ENCODE measurements at regions not wholly inside any gene's neighbourhood (a gene's known extent, or its start where the extent isn't known, plus 50 kb on each side); places are given as distances from the start of the nearest gene placed in this dataset.
"Not testable (repeated sequence)": the region's sequence is repeated elsewhere in the genome, so short reads cannot be mapped to it uniquely, and the experiment has no call there.

DNA sequence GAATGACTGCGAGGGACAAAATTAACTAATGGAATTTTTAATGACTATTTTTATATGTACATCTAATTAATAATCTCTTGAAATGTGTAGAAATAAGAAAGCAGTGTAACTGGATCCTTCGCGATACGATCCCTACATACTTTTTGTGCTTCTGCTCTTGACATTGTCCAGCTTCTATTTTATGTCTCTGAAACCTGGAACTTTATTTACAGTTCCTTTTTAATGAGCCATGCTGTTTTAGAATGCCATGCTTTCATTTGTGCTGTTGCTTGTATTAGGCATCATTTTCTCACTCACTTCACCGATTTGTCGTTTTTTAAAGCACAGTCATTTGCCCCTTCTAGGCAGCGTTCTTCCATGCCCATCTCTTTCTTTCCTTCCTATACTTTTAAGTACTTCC, 301.3 kb downstream of the EDEM1 start:
- no peak for DNase-seq

DNA sequence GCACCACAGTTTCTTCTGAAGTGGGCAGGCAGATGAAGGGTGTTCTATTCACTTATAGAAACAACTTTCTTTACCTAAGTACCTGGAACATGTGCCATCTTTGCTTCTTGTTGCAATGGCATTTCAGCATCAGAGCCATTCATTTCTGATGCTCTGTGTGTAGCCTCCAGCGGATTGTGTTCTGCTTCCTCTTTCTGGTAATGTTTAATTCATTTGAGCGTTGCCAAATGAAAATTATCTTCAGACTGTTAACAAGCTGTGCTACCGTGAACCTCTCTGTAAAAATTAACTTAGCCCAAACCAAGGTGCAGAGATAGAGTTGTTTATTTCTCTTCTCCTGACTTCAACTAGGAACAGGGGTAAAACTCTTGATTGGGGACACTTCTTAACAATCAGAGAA, 302.0 kb downstream of the EDEM1 start:
- DNase-seq: peak; percentile 41

DNA sequence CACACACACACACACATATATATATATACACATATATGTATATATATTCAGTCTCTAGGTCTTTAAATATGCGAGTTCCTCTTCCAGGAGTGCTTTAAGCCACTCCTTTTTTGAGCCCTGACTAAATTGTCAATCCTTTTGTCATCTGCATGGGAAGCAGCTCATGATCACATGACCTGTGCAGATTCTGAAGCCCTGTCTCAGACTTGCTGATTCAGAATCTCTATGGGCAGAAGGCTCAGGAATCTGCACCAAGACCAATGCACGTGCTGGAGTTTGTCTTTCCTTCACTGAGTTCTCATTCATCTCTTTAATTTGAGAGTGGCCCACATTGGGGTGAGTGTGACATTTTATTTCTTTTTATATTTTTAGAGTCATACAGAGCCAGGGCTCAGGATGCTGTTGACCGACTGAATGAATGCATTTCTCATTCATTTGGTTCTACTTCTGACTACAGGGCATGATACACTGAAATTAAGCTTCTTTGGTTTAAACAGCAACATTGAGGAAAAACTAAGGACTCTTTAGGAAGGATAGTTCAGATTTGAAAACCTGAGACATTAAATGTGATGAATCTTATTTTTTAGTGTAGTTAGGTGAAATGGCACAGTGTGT, 307.5 kb downstream of the EDEM1 start:
- peak; percentile 22 for DNase-seq

DNA sequence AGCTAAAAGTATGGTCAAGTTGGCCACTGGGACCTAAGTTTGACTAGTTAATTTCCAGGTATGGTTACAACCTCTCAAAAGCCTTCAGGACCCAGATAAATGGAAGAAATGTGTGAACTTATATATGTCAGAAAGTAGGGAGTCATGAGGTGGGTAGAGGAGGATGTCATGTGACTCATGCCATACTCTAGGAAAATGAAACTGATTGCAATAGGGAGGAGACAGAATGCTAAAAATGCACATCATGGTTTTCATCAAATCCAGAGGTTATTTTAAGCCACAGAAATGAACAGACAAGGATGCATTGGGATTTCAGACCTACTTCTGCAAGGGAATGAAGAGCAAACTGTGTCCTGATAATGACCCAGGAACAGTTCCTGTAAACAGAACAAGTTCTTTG, 310.0 kb downstream of the EDEM1 start:
- no peak for DNase-seq

DNA sequence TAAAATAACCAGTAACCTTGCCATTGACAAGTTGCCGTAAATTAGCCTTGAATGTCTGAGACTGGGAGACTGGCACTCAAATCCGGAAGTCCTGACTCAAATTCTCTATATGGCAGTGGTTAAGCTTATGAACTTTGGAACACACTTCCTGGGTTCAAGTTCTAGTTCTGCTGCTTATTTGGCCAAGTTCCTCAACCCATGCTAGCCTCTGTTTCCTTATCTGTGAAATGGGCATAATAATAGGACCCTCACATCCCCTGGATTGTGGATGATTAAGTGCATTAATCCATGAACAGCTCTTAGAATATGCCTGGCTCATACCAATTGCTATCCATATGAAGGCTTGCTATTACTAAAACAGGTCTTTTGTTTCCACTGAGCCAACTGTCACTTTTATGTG, 311.5 kb downstream of the EDEM1 start:
- DNase-seq: no peak

DNA sequence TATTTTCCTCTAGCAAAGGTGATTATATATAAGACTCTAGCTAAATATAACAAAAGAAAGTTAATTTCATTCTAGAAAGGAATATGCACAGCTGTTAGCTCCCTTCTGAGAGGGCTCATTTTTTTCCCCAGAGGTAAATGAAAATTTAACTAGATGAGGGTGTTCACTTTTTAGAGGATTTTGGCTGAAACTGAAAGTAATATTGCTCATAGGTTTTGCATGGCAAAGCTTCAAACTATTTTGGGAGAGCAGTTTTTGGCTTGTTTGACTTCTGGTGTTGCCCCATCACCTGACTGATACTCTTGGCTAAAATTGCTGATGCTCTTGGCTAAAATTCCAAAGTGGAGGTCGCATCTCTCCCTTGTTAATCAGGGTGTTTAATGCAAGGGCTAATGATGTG, 311.9 kb downstream of the EDEM1 start:
- DNase-seq: no peak

DNA sequence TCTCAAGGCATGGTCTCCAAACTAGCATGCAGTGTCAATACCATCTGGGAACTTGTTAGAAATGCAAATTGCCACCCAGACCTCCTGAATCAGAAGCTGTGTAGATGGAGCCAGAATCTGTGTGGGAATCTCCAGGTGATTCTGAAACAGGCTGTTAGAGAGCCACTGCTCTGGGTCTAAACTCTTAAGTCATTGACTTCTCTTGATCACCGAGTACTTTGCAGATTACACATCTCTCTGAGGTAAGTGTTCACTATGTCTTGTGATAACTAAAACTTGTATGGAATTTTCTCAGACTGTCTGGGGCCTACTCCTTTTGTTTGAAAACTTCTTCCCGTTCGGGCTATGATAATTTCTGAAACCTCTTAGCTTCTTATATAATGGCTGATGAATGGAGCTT, 315.6 kb downstream of the EDEM1 start:
- DNase-seq: no peak

DNA sequence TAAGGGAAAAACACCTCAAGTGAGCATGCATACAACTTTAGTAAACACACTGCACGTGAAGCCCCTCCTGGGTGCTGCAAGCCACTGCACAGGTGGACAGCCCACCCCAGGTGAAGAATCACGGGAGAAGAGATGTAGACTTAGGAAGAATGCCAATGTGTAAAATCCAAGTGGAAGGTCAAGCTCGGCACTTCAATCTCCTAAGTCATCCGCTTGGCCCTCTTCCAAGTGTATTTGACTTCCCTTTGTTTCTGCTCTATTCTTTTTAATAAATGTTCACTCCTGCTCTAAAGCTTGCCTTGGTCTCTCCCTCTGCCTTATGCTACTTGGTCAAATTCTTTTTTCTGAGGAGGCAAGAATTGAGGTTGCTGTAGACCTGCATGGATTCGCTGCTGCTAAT, 316.6 kb downstream of the EDEM1 start:
- no peak for DNase-seq

DNA sequence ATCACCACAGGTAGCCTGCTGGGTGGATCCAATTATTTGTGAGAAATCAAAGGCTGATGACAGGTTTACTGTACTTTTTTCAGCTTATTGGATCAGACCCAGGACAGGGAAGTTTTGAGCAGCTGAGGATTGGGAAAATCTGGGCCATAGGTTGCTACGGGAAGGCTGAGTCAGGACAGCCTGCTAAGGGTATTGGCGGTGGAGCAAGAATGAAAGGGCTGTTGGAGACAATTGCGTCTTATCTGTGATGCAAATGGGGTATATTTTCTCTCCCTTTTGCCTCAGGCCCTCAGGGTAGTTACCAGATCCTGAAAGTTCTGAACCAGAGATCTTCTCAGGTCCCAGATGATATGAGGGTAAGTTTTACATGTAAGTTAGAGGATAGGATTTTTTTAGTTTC, 317.7 kb downstream of the EDEM1 start:
- no peak for DNase-seq

DNA sequence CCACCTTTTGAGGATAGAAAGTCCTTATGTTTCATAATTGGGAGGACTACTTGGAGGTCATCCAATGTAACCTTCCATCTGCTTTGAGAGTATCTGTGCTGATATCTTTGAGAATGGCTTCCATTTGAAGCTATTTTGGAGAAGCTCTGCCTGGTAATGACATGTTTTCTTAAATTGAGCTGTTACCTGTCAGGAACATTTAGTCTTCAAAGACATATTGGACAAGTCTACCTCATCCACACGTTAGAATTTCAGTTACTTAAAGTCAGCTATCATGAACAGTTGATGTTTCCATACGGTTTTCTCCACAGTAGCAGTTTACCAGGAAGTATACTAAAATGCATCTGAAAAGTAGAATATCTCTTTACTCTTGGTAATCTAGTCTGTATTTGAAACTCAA, 318.5 kb downstream of the EDEM1 start:
- no peak for DNase-seq

DNA sequence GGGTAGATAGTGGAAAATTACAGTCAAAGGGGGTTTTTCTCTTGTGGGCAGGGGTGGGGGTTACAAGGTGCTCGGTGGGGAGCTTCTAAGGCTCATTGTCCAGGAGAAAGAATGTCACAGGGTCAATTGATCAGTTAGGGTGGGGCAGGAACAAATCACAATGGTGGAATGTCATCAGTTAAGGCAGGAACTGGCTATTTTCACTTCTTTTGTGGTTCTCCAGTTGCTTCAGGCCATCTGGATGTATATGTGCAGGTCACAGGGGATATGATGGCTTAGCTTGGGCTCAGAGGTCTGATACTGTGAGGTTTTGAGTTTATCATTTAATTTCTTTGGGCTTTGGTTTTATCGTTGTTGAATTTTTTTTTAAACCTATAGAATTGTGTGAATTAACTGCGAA, 321.4 kb downstream of the EDEM1 start:
- not testable (repeated sequence) for DNase-seq

DNA sequence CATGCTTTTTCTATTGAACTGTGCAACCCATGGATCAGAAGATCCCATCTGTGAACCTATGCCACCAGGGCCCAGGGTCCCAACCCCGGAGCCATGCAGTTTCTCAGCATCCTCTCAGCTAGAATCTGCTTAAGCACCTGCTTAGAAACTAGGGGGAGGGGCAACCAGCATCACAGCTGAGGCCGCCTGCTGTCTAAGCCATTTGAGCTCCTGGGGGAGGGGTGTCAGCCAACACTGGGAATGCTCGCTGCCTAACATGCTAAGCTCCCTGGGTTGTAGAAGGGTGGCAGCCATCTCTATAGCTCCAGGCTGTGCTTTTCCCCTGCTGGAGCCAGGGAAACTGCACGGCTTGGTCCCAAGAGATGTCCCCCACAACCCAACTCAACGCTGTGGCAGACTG, 322.8 kb downstream of the EDEM1 start:
- no peak for DNase-seq

DNA sequence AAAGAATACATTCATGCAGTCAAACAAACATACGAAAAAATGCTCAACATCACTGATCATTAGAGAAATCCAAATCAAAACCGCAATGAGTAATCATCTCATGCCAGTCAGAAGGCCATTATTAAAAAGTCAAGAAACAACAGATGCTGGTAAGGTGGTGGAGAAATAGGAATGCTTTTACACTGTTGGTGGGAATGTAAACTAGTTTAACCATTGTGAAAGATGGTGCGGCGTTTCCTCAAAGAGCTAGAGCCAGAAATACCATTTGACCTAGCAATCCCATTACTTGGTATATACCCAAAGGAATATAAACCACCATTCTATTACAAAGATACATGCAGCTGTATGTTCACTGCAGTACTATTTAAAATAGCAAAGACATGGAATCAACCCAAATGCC, 330.4 kb downstream of the EDEM1 start:
- no peak for DNase-seq

DNA sequence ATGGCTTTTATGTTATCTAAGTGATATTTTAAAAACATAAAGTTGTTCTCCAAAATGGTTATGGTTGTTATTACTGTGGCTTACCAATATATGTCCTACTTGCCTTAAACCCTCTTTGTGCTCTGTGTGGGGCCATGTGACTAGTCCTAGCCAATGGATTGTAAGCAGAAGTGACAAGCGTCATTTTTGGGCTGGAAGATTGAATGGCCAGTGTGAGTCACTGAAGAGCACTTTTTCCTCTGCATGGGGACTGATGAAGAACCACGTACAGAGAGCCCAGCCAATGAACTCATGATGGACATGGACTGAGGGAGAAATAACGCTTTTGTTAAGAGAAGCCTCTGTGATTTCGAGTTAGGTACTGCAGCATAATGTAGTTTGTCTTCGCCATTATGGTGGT, 332.7 kb downstream of the EDEM1 start:
- DNase-seq: peak; percentile 11

DNA sequence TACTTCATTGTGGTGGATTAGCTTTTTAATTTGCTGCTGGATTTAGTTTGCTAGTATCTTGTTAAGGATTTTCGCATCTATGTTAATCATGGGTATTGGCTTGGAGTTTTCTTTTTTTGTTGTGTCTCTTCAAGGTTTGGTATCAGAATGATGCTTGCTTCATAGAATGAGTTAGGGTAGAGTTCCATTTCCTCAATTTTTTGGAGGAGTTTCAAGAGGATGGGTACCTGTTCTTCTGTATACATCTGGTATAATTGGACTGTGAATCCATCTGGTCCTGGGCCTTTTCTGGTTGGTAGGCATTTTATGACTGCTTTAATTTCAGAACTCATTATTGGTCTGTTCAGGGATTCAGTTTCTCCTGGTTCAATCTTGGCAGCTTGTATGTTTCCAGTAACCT, 335.6 kb downstream of the EDEM1 start:
- no peak for DNase-seq

DNA sequence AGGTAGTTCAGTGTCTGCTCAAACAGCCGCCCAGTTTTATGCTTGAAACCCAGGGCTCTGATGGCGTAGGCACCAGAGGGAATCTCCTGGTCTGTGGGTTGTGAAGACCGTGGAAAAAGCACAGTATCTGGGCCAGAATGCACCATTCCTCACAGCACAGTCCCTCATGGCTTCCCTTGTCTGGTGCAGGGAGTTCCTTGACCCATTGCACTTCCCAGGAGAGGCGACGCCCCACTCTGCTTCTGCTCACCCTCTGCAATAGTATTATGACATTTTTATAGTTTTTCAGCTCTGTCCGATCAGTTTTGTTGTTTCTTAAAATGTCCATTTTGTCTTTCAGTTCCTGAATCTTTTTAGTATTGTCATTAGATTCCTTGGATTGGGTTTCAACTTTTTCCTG, 343.5 kb downstream of the EDEM1 start:
- DNase-seq: no peak

DNA sequence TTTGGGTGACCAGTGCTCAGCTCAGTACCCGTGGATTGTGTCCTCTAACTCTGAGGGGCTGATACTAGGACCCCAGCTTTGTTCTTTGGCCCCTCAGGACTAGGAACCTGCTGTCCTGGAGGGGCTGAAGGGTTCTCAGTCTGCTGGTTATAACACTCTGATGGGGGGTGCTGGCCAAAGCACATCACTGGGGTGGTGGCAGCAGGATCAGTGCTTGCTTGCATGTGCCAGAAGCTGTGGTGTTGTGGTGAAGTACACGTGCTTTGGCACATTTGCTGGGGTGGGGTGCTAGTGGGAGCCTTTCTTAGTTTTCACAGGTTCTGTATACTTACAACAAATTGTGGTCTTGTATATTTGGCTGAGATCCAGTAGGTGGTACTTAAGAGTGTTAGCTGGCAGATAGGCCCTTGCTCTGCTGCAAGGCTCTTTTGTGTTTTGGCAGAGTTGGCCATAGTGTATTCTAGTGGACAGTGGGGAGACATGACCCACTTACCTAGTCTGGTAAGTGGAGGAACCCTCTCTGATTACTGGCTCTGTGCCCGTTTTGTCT, 344.3 kb downstream of the EDEM1 start:
- DNase-seq: peak; percentile 59

DNA sequence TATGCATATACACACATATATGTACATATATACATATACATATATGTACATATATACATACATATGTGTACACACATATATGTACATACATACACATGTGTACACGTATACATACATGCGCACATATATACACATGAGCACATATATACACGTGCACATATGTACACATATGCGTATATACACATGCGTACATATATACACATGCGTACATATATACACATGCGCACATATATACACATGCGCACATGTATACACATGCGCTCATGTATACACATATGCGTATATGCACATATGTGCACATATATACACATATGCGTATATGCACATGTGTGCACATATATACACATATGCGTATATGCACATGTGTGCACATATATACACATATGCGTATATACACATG, 353.0 kb downstream of the EDEM1 start:
- DNase-seq: no peak

DNA sequence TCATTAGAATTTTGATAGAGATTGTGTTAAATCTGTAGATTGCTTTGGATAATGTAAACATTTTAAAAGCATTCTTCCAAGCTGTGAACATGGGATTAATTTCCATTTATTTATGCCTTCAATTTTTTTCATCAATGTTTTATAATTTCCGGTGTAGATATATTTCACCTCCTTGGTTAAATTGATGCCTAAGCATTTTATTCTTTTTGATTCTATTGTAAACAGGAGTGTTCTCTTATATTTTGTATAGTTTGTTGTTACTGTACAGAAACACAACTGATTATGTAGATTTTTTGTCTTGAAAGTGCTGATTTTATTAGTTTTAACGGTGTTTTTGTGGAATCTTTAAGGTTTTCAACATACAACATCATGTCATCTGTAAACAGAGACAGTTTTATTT, 355.0 kb downstream of the EDEM1 start:
- DNase-seq: no peak

DNA sequence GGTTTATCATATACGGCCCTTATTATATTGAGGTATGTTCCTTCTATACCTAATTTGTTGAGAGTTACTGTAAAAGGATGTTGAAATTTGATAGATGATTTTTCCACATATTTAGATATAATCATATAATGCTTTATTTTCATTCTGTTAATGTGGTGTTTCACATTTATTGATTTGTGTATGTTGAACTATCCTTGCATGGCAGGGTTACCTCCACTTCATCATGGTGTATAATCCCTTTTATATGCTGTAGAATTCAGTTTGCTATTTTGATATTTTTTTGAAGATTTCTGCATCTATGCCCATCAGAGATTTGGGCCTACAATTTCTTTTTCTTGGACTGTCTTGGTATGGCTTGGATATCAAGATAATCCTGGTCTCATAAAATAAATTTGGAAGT, 355.5 kb downstream of the EDEM1 start:
- no peak for DNase-seq

DNA sequence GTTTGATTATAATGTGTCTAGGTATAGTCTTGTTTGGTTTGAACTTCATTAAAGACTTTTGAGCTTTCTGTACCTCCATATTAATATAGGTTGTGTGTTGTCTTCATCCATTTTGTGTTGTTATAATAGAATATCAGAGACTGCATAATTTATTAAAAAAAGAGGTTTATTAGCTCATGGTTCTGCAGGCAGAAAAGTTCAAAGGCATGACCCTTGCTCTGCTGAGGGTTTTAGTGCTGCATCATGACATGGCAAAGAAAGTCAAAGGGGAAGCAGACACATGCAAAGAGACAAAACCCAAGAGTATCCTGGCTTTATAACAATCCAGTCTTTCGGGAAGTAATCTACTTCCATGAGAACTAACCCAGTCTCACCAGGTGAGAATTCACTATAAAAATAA, 358.2 kb downstream of the EDEM1 start:
- no peak for DNase-seq

DNA sequence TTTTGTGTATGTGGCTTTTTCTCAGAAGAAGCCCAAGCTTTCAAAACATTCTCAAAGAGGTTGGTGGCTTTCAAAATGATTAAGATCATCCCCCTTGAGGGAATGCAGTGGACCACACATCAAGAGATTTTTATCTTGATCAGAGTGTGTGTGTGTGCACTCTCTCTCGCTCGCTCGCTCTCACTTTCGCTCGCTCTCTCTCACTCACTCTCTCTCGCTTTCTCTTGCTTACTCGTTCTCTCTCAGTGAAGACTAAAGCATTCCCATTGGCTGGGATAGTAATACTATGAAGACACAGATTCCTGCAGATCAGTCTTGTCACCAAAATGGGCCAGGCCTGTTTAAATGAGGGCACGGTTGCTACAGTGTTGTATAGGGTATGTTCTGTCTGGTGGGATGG, 365.7 kb downstream of the EDEM1 start:
- peak; percentile 20 for DNase-seq

DNA sequence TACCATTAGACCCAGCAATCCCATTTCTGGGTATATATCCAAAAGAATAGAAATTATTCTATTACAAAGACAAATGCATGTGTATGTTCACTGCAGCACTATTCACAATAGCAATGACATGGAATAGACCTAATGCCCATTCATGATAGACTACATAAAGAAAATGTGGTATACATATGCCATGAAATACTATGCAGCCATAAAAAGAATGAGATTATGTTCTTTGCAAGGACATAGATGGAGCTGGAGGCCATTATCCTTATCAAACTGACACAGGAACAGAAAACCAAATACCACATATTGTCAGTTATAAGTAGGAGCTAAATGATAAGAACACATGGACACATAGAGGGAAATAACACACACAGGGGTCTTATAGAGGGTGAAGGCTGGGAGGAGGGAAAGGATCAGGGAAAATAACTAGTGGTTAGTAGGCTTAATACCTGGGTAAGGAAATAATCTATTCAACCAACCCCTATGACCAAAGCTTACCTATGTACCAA, 366.8 kb downstream of the EDEM1 start:
- DNase-seq: peak; percentile 43

DNA sequence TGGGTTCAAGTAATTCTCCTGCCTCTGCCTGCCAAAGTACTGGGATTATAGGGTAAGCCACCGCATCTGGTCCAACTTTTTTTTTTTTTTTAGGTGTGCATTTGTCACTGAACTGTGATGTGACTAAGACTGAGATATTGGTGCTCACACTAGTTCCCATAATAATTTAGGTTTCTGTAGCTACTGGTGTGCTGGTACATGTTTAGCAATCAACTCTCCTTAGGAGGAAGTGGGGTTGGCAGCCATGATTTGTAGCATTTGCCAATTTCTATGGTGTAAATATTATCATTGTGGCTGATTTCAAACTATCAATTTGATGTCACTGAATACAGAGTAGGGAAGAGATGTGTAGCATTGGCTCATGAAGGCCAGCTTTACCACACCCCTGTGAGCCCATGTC, 372.7 kb downstream of the EDEM1 start:
- DNase-seq: peak; percentile 14

DNA sequence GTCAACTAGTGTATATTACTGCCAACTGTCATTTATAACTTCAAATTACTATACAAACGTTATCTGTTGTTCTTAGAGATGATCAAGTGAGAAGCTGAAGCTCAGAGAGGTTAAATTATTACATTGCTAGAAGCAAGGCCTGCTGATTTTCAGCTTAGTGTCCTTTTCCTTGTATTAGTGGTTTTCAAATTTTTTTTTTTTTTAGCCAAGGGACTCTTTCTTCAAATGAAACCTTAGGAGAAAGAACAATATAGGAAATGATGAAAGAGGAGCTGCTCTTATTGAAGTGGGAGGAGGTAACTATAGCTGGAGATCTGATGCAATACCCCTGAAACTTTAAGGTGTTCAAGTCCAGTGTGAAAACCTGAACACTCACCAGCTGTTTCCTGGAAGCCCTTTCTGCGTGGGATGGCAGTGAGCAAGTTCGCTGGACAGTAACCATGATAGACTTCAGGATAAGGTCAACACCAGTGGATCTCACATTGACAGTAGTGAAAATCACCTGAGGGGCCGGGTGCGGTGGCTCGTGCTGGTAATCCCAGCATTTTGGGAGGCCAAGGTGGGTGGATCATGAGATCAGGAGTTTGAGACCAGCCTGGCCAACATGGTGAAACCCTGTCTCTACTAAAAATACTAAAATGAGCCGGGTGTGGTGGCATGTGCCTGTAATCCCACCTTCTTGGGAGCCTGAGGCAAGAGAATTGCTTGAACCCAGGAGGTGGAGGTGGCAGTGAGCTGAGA, 376.2 kb downstream of the EDEM1 start:
- no peak for DNase-seq
